ENCODE measurements at regions not wholly inside any gene's neighbourhood (a gene's known extent, or its start where the extent isn't known, plus 50 kb on each side); places are given as distances from the start of the nearest gene placed in this dataset.

GRCh38 chr4:13215560-13215959 is 268.6 kb downstream of the RAB28 start:
- TF ChIP-seq CTCF (IDR thresholded peaks at IDR 0.05) (no peak), POLR2AphosphoS5 (IDR thresholded peaks at IDR 0.05) (no peak)

All from sigmoid colon (tissue), 4 donors.